Loucy (cell line): ENCODE measurements at regions not wholly inside any gene's neighbourhood (a gene's known extent, or its start where the extent isn't known, plus 50 kb on each side); places are given as distances from the start of the nearest gene placed in this dataset.
"Not testable (repeated sequence)": the region's sequence is repeated elsewhere in the genome, so short reads cannot be mapped to it uniquely, and the experiment has no call there.

Source experiments
- H2AFZ ChIP-seq: fragments of 200-600 bp; sonication (generic); 2 replicates; pipeline ENCODE4 v1.6.0; 2016; ENCODE audit warnings: antibody characterized with exemption, mild to moderate bottlenecking, low read length, moderate library complexity
- H3F3A ChIP-seq: fragments of 200-600 bp; 2 replicates; pipeline ENCODE4 v1.6.0; 2016; ENCODE audit warnings: antibody characterized with exemption, low read depth, mild to moderate bottlenecking
- H3K27me3 ChIP-seq: fragments of 200-600 bp; sonication (generic); 2 replicates; pipeline ENCODE4 v1.6.1; 2014; ENCODE audit warnings: low read length, mild to moderate bottlenecking; ENCODE audit not compliant: insufficient read depth, poor library complexity, severe bottlenecking
- H3K36me3 ChIP-seq: fragments of 200-600 bp; sonication (generic); 2 replicates; pipeline ENCODE4 v1.6.1; 2016; ENCODE audit warnings: low read length; ENCODE audit not compliant: insufficient read depth
- H3K4me1 ChIP-seq: fragments of 200-600 bp; sonication (generic); 2 replicates; pipeline ENCODE4 v1.5.1; 2014; ENCODE audit warnings: low read length, mild to moderate bottlenecking; ENCODE audit not compliant: insufficient read depth, poor library complexity, severe bottlenecking
- H3K4me2 ChIP-seq: fragments of 200-600 bp; sonication (generic); 2 replicates; pipeline ENCODE4 v1.6.0; 2014; ENCODE audit warnings: antibody characterized with exemption, low read length, low read depth, mild to moderate bottlenecking; ENCODE audit not compliant: poor library complexity, severe bottlenecking
- H3K4me3 ChIP-seq: fragments of 200-600 bp; sonication (generic); 2 replicates; pipeline ENCODE4 v1.5.1; 2014; ENCODE audit warnings: low read length, mild to moderate bottlenecking, mixed read lengths; ENCODE audit not compliant: poor library complexity, severe bottlenecking
- H3K79me2 ChIP-seq: fragments of 200-600 bp; sonication (generic); 2 replicates; pipeline ENCODE4 v1.6.1; 2014; ENCODE audit warnings: low read length; ENCODE audit not compliant: insufficient read depth
- H3K9ac ChIP-seq: fragments of 200-600 bp; sonication (generic); 2 replicates; pipeline ENCODE4 v1.6.0; 2014; ENCODE audit warnings: mild to moderate bottlenecking, low read depth, low read length, moderate library complexity; ENCODE audit not compliant: poor library complexity, severe bottlenecking
- H3K9me2 ChIP-seq: fragments of 200-600 bp; sonication (generic); replicated peaks from 2 replicates; pipeline ENCODE4 v1.6.1; 2016; ENCODE audit warnings: low read depth, low read length, mixed read lengths
- H3K9me3 ChIP-seq: fragments of 200-600 bp; sonication (generic); 2 replicates; pipeline ENCODE4 v1.6.1; 2014; ENCODE audit warnings: mild to moderate bottlenecking, antibody characterized with exemption, low read length, low read depth; ENCODE audit not compliant: insufficient read depth
- H4K20me1 ChIP-seq: fragments of 200-600 bp; sonication (generic); 2 replicates; pipeline ENCODE4 v1.6.0; 2014; ENCODE audit warnings: antibody characterized with exemption, low read length, mild to moderate bottlenecking; ENCODE audit not compliant: insufficient read depth, poor library complexity, severe bottlenecking

- H3K79me2 ChIP-seq, H3K4me1 ChIP-seq, H4K20me1 ChIP-seq, H2AFZ ChIP-seq, H3K9me3 ChIP-seq, H3K4me3 ChIP-seq, H3K36me3 ChIP-seq, H3K4me2 ChIP-seq, H3K9me2 ChIP-seq, H3K27me3 ChIP-seq, H3K9ac ChIP-seq, H3F3A ChIP-seq: not testable (repeated sequence)
These were observed 415.5 kb downstream of the FOXD4L4 start for GRCh38 chr9:66152406-66152805.

GRCh38 chr9:66153021-66153725 lies 416.2 kb downstream of the FOXD4L4 start:
- H3K79me2 ChIP-seq, H3K9ac ChIP-seq, H3K4me1 ChIP-seq, H3K36me3 ChIP-seq, H3K9me3 ChIP-seq, H3K4me2 ChIP-seq, H3K9me2 ChIP-seq, H3K27me3 ChIP-seq, H3F3A ChIP-seq, H4K20me1 ChIP-seq, H2AFZ ChIP-seq: not testable (repeated sequence)
- H3K4me3 ChIP-seq, result peak overlapping the region; percentile 35

GRCh38 chr9:66153971-66154691 lies 417.2 kb downstream of the FOXD4L4 start:
- not testable (repeated sequence) for H3K4me3 ChIP-seq, H3K9me3 ChIP-seq, H3F3A ChIP-seq, H3K79me2 ChIP-seq, H2AFZ ChIP-seq, H4K20me1 ChIP-seq, H3K4me1 ChIP-seq, H3K9ac ChIP-seq, H3K36me3 ChIP-seq, H3K4me2 ChIP-seq, H3K27me3 ChIP-seq, H3K9me2 ChIP-seq

GRCh38 chr9:66182316-66182715 lies 445.4 kb downstream of the FOXD4L4 start:
- not testable (repeated sequence) for H3K9ac ChIP-seq, H3K9me2 ChIP-seq, H3F3A ChIP-seq, H3K27me3 ChIP-seq, H2AFZ ChIP-seq, H4K20me1 ChIP-seq, H3K4me1 ChIP-seq, H3K9me3 ChIP-seq, H3K4me3 ChIP-seq, H3K4me2 ChIP-seq, H3K36me3 ChIP-seq, H3K79me2 ChIP-seq

- not testable (repeated sequence) for H3K27me3 ChIP-seq, H3K9me2 ChIP-seq, H3K36me3 ChIP-seq, H3K4me3 ChIP-seq, H4K20me1 ChIP-seq, H3K4me1 ChIP-seq, H2AFZ ChIP-seq, H3K79me2 ChIP-seq, H3K4me2 ChIP-seq, H3K9ac ChIP-seq, H3K9me3 ChIP-seq, H3F3A ChIP-seq
These were observed 446.7 kb downstream of the FOXD4L4 start for GRCh38 chr9:66183648-66184047.

GRCh38 chr9:66197199-66197598 lies 460.3 kb downstream of the FOXD4L4 start:
- not testable (repeated sequence) for H3K36me3 ChIP-seq, H3K27me3 ChIP-seq, H3K9me2 ChIP-seq, H4K20me1 ChIP-seq, H3K4me2 ChIP-seq, H3K9me3 ChIP-seq, H3K4me3 ChIP-seq, H2AFZ ChIP-seq, H3K4me1 ChIP-seq, H3K79me2 ChIP-seq, H3F3A ChIP-seq, H3K9ac ChIP-seq

- not testable (repeated sequence) for H3K36me3 ChIP-seq, H3K9me3 ChIP-seq, H2AFZ ChIP-seq, H3K4me2 ChIP-seq, H3F3A ChIP-seq, H3K27me3 ChIP-seq, H3K9me2 ChIP-seq, H4K20me1 ChIP-seq, H3K4me1 ChIP-seq, H3K4me3 ChIP-seq, H3K79me2 ChIP-seq, H3K9ac ChIP-seq
These were observed 461.5 kb downstream of the FOXD4L4 start for GRCh38 chr9:66198421-66198820.
